ENCODE measurements at regions not wholly inside any gene's neighbourhood (a gene's known extent, or its start where the extent isn't known, plus 50 kb on each side); places are given as distances from the start of the nearest gene placed in this dataset.
"Not testable (repeated sequence)": the region's sequence is repeated elsewhere in the genome, so short reads cannot be mapped to it uniquely, and the experiment has no call there.

DNA sequence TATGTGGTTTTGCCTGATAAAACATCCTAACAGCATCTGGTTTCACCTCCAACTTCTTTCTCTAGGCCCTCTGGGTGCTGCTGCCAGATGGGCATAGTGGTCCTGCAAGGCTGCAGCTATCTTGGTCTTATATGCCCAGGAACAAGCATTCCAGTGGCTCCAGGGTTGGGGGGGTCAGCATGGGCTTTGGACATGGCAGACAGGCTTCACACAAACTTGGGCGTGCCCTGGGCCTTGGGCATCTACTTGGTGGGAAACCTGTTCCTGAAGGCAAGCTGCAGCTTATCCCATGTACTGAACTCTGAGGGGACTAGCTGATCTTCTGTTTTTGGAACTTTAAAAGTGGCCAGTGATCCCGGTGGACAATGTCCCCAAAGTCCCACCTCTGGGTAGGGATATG lies 54.9 kb upstream of the ZNF678 start:
- DNase-seq (ENCODE audit: low spot score), result no peak

DNA sequence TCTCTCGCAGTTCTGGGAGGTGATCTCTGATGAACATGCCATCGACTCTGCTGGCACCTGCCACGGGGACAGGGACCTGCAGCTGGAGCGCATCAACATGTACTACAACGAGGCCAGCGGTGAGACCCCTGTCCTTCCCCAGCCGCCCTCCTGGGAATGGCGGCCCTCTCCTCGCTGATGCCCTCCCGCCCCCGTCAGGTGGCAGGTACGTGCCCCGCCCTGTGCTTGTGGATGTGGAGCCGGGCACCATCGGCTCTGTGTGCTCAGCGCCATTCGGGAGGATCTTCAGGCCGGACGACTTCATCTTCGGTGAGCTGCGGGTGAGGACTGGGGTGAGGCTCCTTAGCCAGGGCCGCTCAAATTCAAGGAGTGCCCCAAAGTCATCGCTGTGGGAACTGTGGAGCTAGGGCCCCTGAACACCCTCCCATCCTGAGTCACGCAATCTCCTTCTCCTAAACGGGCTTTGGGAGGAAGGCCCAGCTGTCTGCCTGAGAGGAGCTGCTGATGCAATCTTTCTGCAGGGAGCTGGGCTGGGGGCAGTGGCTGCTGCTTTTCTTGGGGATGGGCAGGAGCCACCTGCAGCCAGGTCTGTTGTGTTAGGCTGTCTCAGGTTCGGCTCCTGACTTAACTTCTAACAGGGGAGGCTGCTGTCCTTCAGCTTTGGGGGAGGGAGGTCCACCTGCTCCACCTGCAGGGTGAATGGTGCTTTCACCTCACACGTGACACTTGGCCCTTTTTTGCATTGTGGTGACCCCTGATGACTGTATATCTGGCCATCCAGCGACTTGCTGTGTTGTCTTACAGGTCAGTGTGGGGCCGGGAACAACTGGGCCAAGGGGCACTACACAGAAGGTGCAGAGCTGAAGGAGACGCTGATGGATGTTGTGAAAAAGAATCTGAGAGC lies 56.6 kb upstream of the ZNF678 start:
- DNase-seq (ENCODE audit: low spot score), result not testable (repeated sequence)

DNA sequence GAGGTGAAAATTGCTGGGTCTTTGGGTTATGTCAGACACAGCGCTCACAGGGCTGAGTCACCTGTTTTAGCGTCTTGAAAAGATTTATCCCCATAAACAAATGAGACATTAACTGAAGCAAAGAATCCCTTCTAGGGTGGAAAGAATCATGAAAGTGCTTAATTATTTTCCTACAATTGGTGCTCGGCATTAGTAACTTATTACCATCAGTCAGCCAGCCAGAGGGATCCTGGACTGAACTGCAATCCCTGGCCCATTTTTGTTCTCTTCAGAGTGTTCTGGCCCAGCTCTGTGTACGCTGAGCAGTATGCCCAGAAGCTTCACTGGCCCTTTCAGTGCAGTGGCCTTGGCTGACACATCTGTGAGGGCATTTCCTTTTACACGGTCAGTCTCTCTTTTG lies 67.3 kb upstream of the ZNF678 start:
- not testable (repeated sequence) for DNase-seq (ENCODE audit: low spot score)

DNA sequence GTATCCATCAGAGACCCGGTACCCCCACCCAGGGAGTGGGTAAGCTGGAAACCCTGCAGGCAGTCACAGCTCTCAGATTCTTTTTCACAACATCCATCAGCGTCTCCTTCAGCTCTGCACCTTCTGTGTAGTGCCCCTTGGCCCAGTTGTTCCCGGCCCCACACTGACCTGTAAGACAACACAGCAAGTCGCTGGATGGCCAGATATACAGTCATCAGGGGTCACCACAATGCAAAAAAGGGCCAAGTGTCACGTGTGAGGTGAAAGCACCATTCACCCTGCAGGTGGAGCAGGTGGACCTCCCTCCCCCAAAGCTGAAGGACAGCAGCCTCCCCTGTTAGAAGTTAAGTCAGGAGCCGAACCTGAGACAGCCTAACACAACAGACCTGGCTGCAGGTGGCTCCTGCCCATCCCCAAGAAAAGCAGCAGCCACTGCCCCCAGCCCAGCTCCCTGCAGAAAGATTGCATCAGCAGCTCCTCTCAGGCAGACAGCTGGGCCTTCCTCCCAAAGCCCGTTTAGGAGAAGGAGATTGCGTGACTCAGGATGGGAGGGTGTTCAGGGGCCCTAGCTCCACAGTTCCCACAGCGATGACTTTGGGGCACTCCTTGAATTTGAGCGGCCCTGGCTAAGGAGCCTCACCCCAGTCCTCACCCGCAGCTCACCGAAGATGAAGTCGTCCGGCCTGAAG lies 69.3 kb upstream of the ZNF678 start:
- DNase-seq (ENCODE audit: low spot score), result not testable (repeated sequence)

DNA sequence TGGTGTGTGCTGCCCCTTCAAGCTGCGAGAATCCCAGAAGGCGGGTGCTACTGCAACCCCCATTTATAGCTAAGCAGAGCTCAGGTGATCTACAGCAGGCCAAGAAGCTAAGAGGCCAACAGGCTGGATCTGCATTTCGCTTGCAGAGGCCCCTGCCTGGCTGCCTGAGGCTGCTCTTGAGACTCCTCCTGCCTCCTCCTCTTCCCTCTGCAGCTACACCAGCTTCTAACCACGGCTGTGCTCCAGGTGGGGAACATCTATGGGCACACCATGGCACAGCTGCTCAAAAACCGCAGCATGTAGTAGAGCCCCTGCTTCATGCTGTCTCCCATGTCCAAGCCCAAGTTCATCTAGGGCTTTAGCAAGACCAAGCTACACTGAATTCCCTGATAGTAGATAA lies 72.9 kb upstream of the ZNF678 start:
- no peak for DNase-seq (ENCODE audit: low spot score)

DNA sequence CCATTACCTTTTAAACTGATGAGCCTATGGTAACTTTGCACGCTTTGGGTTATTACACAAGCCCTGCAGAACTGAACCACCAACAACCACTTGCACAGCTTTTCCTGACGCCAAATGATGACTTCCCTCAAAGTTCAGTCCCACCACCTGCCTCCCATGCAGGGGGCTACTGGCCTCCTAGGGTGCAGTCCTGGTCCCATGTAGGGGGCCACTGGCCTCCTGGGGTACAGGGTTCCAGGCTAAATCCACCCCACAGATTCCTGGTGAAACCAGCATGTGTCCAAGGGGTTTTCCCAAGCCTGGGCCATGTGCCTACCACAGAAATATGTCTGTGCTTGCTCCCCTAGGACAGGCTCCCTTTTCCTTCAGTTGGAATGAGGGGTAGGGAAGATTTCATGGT lies 73.4 kb upstream of the ZNF678 start:
- DNase-seq (ENCODE audit: low spot score), result no peak

DNA sequence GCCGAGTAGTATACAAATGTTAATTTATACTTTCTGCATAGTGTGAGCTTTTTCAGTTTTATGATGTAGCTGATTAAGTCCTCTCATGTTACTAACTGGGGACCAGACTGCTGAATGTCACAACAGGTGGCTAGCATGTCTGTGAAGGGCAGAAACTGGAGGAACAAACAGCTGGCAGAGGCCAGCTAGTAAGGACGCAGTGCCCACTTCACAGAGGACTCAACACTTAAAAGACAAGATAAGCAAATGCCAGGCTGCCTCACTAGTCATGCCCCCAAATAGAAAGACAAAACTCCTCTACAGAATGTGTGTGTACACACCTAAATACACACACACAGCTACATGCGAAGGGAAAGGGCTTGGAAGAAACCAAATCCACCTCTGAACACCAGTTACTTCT lies 73.8 kb upstream of the ZNF678 start:
- DNase-seq (ENCODE audit: low spot score), result no peak

DNA sequence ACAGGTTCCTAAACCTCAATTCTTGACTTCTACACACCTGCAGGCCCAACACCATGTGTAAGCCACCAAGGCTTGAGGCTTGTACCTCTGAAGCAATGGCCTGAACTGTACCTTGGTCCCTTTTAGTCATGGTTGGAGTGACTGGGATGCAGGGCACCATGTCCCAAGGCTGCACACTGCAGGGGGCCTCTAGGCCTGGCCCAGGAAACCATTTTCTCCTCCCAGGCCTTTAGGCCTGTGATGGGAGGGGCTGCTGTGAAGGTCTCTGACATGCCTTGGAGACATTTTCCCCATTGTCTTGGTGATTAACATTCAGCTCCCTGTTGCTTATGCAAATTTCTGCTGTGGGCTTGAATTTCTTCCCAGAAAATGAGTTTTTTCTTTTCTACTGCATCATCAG lies 75.8 kb upstream of the ZNF678 start:
- DNase-seq (ENCODE audit: low spot score), result no peak

DNA sequence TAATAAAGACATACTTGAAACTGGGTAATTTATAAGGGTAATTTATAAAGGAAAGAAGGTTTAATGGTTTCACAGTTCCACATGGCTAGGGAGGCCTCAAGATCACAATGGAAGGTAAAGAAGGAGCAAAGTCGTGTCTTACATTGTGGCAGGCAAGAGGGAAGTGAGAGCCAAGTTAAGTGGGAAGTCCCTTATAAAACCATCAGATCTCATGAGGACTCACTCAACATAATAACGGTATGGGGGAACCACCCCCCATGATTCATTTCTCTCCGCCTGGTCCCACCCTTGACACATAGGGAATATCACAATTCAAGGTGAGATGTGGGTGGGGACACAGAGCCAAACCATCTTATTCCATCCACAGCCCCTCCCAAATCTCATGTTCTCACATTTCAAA lies 76.8 kb upstream of the ZNF678 start:
- DNase-seq (ENCODE audit: low spot score), result no peak

DNA sequence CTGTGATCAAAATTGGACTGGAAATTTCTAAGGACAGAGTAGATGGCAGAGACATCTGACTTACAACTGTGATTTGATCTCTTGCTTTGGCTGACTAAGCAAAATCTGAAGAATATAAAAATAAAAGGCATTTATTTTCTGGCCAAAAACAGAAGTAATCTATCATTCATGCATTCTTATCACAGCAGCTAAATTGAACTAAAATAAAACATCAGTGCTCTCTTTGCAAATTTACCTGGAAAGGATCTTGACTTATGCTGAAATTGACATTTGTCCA lies 81.4 kb upstream of the ZNF678 start:
- no peak for DNase-seq (ENCODE audit: low spot score)

DNA sequence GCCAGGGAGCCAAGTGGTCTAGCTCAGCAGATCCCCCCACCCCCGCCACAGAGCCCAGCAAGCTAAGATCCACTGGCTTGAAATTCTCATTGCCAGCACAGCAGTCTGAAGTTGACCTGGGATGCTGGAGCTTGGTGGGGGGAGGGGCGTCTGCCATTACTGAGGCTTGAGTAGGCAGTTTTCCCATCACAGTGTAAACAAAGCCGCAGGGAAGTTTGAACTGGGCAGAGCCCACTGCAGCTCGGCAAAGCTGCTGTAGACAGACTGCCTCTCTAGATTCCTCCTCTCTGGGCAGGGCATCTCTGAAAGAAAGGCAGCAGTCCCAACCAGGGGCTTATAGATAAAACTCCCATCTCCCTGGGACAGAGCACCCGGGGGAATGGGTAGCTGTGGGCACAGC lies 89.3 kb upstream of the ZNF678 start:
- DNase-seq (ENCODE audit: low spot score), result not testable (repeated sequence)

DNA sequence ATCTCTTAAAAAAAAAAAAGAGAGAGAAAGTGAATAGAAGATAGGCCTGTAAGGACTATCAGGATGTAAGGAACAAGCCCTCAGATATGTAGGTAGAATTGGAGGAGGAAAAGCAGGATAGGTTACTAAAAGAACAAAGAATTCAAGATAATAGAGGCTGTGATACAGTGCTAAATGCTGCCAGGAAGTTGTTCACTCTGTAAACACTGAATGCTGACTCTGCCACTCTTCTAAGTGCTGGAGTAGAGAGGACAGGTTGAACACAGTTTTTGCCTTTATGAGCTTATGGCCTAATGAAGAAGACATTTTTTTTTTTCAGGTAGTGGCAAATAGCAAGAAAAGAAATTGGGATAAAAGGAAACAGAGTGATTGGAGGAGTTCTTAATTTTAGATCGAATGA lies 90.6 kb upstream of the ZNF678 start:
- no peak for DNase-seq (ENCODE audit: low spot score)

DNA sequence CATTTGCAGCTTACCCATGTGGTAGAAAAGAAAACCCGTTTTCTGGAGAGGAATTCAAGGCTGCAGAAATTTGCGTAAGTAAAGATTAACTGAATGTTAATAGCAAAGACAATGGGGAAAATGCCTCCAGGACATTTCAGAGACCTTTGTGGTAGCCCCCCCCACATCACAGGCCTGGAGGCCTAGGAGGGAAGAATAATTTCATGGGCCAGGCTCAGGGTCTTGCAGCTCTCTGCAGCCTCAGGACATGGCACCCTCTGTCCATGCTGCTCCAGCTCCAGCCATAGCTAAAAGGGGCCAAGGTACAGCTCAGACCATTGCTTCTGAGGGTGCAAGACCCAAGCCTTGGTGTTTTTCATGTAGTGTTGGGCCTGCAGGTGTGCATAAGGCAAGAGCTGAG lies 92.7 kb upstream of the ZNF678 start:
- no peak for DNase-seq (ENCODE audit: low spot score)

DNA sequence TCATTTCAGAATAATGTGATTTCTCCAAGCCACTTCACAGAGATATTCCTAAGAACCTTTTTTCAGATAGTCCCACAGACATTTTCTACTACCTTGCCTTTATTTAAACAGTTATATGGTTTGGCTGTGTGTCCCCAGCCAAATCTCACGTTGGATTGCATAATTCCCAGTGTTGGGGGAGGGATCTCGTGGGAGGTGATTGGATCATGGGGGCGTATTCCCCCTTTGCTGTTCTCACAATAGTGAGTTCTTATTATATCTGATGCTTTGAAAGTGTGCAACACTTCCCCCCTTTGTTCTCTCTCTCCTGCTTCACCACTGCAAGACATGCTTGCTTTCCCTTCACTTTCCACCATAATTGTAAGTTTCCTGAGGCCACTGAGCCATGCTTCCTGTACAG lies 93.6 kb upstream of the ZNF678 start:
- DNase-seq (ENCODE audit: low spot score), result no peak

DNA sequence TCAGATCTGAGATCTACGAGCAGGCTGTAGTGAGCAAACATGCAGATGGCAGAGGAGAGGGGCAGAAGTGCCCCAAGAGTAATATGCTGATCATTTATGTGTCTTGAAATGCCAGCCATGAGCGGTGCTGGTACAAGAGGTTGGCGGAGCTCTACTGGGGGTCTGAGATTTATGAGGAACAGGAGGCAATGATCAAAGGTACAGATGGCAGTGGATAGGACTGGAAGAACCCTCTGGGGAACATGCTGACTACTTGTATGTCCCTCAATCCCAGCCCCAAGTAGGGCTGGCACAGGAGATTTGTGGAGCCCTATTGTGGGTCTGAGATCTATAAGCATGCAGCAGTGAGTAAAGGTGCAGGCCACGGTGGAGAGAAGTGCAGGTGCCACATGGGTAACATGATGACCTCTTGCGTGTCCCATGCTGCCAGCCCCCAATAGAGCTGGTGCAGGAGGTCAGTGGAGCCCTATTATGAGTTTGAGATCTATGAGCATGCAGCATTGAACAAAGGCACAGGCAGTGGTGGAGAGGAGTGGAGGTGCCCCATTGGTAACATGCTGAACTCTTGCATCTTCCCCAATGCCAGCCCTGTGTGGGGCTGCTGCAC lies 97.2 kb upstream of the ZNF678 start:
- DNase-seq (ENCODE audit: low spot score), result no peak

DNA sequence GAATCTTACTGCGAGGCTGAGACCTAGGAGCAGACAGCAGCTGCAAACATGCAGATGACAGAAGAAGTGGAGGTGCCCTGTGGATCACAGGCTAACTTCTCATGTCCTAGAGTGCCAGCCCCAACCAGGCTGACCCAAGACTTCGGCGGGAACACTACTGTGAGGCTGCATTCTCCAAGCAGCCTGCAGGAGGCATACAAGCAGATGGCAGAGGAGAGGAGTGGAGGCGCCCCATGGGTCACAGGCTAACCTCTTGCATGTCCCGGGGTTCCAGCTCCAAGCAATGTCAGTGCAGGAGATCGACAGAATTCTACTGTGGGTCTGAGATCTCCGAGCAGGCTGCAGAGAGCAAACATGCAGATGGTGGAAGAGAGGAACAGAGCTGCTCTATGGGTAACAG lies 98.1 kb upstream of the ZNF678 start:
- DNase-seq (ENCODE audit: low spot score), result no peak

DNA sequence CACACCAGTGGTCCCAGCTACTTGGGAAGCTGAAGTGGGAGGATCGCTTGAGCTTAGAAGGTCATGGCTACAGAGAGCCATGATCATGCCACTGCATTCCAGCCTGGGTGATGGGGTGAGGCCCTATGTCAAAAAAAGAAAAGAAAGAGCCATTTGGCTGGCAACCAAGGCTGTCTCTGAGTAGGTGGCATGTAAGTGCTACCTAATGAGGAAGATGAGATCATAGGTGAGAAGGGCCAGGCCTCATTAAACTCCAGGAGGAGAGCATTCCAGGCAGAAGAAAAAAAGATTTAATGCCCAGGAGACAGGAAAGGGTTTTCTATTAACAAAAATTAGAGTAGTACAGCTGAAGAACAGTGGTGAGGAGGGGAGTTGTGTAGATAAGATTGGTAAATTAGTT lies 103.4 kb upstream of the ZNF678 start:
- DNase-seq (ENCODE audit: low spot score), result no peak

DNA sequence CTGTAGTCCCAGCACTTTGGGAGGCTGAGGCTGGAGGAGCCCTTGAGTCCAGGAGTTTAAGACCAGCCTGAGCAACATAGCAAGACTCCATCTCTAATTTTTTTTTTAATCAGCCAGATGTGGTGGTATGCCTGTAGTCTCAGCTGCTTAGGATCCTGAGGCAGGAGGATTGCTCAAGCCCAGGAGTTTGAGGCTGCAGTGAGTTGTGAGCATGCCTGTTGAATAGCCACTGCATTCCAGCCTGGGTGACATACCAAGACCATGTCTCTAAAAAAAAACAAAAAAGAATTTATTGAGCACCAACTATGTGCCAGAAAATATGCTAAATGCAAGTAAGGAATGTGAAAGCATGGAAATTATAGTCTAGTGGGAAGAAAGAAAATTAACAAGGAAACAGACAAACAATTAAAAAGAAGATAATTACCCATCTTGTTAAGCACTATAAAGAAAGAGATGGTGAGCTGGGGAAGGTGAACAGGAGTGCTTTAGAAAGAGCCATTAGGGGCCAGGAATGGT lies 104.0 kb upstream of the ZNF678 start:
- no peak for DNase-seq (ENCODE audit: low spot score)

DNA sequence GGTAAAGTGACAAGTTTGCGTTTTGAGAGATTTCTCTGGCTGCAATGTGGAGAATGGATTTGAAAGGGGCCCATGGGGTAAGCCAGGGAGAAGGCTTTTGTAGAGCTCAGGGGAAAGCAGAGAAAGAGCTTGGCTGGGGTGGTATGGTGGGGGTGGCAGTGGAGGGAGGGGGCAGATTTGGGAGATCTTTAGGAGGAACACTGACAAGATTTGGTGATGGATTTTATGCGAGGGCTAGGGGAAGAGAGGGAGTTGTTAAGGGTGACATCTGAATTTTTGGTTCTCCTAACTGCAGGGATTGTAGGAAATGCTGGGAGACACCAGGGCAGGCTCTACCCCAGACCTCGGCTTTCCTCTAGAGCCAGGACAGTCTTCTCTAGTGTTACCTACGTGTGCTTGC lies 108.7 kb upstream of the ZNF678 start:
- no peak for DNase-seq (ENCODE audit: low spot score)

DNA sequence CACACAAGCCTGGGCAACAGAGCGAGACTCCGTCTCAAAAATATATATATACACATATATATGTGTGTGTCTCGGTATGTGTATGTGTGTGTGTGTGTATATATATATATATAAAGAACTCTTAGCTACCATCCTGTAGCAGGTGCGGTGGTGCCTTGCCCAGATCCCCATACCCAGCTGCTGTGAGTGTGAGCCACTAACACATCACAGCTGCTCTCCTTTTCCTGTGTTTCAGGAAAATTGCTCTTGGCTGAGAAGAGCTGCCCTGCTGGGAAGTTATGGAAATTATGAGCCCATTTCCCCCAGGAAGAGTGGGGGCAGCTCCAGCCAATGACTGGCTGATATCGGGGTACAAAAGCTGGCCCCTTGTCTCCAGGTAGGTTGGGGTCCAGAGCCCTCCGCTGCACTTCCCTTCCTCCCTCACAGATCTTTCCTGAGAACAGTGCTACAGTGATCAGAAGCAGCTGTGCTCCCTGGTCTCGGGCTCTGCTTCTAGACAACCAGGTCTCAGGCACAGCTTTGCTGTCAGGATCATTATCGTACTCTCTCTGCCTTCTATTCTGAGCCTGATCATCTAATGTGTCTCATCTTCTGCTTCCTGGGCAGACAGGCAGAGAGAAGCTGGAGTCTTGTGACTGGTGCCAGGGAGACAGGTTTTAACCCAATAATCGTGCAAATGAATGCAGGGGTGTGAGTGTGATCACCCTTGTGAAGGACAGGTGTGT lies 109.6 kb upstream of the ZNF678 start:
- DNase-seq (ENCODE audit: low spot score), result no peak

DNA sequence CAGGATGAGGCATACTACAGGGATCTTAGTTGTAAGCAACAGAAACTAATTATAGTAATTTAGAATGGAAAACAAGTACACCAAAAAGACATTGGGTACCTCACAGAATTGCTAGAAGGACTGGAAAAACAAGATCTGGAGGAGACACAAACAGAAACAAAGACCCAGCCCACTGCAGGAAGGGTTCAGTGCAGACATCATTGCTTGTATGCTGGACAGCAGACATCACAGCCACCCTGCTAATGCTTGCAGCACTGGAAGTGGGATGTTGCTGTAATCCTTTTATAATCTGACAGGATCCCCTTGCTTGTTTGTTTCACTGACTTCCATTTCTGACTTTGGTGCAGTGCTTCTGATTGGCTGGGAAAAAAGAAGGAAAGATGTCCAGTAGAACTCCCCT lies 111.4 kb upstream of the ZNF678 start:
- no peak for DNase-seq (ENCODE audit: low spot score)

DNA sequence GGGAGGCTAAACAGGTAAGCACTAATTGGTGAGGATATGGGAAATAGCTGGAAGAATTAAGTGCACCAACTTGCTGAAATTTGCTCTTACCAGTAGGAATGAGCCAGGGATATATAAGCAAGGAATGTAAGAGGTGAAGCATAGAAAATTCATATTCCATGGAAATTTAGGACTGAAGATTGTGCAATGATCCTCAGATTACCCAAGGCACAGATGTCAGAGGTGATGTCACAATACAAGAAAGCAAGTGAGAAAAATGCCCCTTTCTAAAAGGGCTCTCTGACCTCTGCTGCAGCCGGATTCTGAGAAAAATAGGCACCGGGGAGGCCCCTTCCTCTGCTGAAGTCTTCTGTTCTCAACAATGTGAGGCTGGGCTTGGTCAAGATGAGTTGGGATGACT lies 112.3 kb upstream of the ZNF678 start:
- no peak for DNase-seq (ENCODE audit: low spot score)

DNA sequence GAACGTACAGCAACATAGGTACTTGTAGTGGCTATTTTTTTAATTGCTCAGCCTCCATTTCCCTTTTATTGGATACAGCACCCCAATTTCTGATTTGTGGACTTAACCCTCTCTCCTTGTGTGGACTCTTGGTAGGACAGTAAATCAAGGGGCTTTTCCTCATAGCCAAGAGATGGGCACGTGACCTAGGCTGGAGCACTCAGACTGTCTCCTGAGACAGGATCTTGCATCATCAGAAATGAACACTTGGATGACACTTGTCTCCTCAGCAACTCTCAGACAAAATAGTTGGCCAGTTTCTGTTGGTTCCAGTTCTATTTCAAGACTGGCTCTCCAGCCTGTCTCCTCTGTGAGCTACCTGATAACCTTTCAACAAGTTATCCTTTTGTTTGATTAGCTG lies 112.9 kb upstream of the ZNF678 start:
- no peak for DNase-seq (ENCODE audit: low spot score)
